IPS-NIHi11 (cell line): ENCODE measurements at regions not wholly inside any gene's neighbourhood (a gene's known extent, or its start where the extent isn't known, plus 50 kb on each side); places are given as distances from the start of the nearest gene placed in this dataset.
"Not testable (repeated sequence)": the region's sequence is repeated elsewhere in the genome, so short reads cannot be mapped to it uniquely, and the experiment has no call there.

Experiments
- DNase-seq: peaks from one replicate; pipeline ENCODE4 v3.0.0; 2012; ENCODE audit warnings: mixed read lengths, low spot score

DNA sequence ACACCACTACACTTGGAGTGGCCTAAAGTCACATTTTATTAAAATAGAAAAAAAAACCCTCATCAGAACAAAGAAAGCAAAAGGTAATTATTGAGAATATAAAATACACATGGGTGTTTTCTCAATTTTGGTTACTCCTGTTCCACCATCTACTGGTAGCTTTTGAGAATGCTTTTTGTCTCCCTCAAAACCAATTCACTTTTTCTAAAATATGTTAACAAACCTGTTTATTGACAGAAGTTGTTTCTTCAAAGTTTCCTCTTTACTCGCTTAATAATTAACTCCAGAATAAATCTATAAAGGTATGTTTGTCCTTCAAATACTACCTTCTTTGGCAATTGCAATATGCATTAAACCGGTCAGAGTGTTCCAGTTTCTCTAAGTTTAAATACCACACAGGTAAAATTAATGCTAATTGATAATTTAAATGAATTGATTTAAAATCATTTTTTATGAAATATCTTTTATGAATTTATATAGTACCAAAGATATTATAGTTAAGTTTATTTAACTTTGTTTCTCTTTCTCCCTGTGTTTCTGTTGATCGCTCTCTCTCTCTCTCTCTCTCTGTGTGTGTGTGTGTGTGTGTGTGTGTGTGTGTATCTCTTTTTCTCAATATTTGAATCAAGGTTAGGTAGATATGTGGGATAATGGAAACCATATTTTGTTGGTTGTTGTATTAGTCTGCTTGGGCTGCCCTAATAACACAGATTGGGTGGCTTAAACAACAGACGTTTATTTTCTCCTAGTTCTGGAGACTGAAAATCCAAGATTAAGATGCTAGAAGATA, 487.4 kb downstream of the PRDM9 start:
- no peak for DNase-seq

DNA sequence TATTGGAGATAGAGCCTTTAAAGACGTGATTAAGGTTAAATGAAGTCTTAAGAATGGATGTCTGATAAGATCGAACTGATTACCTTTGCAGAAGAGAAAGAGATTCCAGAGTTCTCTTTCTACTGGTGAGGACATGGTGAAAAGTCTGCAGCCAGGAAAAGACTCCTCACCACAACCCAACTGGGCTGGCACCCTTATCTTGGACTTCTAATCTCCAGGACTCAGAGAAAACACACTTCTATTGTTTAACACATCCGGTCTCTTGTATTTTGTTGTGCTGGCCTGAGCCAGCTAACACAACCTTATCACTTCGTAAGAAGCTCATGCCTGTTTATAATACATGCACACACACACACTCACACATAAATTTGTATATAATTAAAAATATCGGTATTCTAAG, 489.1 kb downstream of the PRDM9 start:
- no peak for DNase-seq

DNA sequence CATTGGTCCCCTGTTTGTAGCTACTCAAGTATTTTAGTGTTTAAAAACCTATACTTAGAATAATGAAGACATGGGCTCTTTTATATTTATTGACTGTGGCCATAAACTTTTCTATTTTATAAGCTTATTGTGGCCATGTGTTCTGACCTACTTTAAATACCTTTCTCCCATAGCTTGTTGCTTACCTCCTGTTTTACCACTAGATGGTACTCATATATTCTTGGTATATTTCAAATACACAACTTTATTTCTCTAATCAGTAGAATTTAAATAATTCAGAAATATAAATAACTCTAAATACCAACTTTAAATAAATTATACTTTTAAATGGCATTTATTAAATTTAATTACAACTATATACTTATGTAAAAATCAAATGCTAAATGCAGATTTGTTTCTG, 498.0 kb downstream of the PRDM9 start:
- no peak for DNase-seq

DNA sequence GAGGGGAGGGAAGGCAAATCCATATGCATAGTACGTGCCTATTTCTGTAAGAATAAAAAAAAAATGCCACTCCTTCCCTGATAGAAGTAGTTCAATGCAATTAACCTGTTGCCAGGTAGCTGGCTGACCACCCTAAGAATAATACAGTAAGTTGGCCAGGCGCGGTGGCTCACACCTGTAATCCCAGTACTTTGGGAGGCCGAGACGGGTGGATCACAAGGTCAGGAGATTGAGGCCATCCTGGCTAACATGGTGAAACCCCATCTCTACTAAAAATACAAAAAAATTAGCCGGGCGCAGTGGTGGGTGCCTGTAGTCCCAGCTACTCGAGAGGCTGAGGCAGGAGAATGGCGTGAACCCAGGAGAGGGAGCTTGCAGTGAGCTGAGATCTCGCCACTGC, 510.3 kb downstream of the PRDM9 start:
- DNase-seq, result not testable (repeated sequence)

DNA sequence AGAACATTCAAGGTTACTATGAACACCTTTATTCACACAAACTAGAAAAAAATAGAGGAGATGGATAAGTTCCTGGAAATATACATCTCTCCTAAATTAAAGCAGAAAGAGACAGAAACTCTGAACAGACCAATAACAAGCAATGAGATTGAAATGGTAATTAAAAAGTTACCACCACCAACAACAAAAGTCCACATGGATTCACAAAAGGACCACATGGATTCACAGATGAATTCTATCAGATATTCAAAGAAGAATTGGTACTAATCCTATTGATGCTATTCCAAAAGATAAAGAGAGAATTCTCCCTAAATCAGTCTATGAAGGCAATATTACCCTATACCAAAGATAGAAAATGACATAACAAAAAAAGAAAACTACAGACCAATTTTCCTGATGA, 518.9 kb downstream of the PRDM9 start:
- no peak for DNase-seq

DNA sequence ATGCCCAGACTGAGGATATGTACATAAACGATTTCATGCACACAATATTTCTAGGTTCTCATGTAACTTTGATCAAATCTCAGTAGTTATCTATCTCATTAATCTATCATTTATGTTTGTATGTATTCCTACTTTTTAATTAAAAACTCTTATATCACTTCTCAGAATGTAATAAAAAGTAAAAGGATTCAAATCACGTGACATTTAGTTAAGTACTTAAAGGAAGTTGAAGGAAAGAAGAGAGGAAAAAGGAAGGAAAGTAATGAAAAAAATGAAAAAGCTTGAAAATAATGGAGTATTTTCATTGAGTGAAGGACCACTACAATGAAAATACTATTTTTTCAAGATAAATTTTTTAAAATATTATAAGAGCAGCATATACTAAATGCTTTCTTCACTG, 535.3 kb downstream of the PRDM9 start:
- DNase-seq, result no peak

DNA sequence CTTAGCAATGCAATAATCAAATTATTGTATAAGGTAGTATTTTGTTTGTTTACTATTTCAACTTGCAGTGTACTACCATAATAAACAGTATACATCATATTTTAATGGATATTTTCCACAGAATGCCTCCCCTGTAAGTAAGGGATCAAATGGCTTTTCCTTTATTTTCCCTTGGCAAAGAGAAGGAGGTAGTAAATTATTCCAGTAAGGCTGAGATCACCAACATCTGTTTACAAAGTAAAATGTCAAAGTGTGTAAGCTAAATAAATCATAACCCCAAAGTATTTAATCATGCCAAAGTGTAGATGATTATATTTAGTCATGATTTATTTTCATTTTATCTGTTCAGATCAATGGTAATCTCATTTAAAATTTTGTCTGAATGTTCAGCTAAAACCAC, 537.6 kb downstream of the PRDM9 start:
- no peak for DNase-seq

DNA sequence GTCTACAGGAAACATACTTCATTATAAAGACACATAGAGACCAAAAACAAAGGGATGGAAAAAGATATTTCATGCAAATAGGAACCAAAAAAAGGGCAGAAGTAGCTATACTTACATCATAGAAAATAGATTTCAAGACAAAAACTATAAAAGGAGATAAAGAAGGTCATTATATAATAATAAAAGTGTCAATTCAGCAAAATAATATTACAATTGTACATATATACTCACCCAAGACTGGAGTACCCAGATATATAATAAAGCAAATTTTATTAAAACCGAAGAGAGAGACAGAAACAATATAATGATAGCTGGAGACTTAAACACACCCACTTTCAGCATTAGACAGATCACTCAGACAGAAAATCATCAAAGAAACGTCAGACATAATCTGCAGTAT, 546.3 kb downstream of the PRDM9 start:
- no peak for DNase-seq

DNA sequence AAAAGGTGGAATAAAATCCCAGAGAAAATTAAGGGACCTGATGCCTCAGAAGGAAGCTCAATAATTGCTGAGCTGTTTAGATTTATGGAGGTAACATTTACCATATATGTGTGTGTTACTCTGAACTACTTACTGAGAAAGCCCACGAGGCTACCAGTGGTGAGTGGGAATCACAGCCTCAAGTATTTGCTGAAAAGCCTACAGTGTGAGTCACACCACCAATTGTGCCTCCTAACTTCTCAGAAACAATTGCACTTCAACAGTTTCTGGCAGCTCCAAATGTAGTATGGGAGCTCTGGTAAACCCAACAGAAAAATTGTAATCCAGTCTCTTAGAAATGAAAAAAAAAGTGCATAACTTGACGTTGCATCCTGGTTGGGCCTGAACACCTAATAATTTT, 551.6 kb downstream of the PRDM9 start:
- DNase-seq, result no peak

DNA sequence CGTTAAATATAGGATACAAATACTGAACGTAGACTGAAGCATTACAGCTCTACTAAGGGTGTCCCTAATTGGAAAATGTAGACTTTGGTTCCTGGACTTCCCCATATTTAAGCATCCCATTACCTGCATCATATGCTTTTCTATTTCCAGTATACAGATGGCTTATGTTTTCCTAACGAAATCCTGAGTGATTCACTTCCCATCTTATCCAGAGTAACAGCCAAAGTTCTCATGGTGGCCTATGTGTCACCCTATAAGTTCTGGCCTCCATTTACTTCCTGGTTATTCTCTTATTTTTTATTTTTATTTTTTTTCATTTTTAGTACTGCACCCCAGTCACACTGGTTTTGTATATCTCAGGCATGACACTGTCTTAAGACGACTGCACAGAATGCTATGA, 552.3 kb downstream of the PRDM9 start:
- no peak for DNase-seq

DNA sequence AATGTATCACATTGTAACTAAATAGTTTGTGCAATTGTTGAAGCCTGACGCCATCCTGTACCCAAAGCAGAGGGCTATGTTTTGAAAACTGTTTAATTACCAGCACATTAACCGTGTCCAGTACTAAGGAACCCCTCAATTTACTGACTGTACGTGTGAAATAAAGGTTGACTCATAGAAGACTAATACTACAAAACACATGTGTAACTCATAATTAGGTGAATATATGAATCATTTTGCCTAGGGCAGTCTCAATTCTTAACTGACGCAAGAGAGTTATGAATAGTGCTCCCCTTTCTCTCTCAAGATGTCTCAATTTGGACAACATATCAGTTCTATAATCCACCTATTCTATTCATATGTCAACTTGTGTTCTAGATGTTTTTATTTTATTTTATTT, 558.4 kb downstream of the PRDM9 start:
- no peak for DNase-seq

DNA sequence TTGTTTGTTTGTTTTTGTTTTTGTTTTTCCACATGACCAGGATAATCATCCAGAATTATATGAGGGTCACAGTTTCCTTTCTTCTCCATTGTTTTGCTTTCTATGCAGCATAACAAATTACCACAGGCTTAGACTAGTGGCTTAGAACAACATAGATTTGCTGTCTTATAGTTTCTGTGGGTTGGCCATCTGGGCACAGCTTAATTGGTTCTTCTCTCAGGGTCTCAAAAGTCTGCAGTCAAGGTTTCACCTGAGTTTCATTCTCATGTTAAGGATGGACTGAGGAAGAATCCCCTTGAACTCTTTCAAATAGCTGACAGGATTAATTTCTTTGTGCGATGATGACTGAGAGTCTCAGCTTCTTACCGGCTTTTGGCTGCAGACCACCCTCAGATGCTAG, 559.8 kb downstream of the PRDM9 start:
- no peak for DNase-seq

DNA sequence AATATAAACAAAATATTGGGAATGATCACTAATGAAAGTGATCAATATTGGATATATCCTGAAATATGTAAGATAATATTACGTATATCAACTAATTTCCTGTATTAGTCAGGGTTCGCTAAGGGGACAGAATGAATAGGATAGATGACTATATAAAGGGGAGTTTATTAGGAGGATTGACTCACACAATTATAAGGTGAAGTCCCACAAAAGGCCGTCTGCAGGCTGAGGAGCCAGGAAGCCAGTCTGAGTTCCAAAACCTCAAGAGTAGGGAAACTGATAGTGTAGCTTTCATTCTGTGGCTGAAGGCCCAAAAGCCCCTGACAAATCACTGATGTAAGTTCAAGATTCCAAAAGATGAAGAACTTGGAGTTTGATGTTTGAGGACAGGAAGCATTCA, 561.1 kb downstream of the PRDM9 start:
- no peak for DNase-seq

DNA sequence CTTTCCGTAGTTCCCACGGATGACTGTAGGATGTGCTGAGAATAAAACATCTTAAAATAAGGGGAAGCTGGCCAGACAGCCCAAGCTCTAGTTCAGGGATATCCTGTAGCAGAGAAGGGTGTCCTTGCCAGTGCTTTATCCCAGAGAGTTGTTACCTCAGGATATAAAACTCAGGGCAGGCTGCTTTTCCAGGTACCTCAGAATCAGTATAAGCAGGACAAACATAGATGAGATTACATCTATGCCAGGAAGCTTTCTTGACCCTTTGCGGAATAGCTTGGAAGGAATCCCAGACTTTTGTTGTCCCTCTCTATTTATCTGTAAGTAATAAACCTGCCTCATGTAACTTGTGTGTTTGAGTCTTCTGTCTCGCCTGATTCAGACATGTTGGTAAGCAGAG, 565.7 kb downstream of the PRDM9 start:
- no peak for DNase-seq

DNA sequence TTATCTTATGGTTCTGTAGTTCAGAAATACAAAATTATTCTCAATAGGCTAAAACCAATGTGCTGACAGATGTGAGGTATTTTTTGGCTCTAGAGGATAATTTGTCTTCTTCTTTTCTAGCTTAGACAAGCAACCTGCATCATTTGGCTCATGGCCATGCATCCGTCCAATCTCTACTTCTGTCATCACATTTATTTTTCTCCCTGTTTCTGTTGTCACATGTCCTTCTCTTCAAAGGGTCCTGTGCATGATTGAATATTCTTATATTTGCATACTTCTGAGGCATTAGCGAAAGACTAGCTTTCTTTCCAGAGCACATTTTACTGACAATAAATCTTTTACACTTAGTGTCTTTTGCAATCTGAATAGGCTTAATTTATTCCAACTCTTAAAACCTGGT, 564.7 kb downstream of the CDH10 start:
- no peak for DNase-seq

DNA sequence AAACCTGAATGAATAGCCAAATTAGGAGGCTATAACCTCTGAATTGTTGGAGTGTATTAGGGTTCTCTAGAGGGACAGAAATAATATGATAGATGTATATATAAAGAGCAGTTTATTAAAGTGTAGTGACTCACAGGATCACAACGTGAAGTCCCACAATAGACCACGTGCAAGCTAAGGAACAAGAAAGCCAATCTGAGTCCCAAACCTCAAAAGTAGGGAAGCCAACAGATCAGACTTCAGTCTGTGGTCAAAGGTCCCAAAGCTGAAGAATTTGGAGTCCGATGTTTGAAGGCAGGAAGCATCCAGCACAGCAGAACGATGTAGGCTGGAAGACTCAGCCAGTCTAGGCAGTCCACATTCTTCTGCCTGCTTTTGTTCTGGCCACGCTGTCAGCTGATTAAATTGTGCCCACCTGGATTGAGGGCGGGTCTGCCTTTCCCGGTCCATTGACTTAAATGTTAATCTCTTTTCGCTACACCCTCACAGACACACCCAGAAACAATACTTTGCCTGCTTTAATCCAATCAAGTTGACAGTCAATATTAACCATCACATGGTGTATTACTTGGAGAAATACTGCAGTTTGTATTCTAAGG, 550.6 kb downstream of the CDH10 start:
- DNase-seq, result no peak

DNA sequence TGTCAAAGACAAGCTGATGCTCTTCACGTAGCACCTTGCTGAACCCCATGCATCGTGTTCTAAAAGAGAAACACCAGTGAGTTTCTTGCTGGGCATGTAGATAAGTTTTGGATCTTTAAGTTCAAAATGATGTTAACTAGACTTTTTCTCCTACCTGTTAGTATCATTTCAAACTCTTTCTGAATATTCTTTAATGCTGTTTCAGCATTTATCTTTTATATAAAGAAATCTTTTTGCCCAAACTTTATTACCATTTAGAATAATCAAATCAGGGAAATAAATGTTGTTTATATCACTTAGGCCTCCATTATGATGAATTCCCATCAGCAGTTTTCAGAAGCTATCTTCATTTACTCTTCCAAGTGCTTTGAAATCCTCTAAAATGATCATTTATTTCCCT, 542.8 kb downstream of the CDH10 start:
- DNase-seq, result no peak

DNA sequence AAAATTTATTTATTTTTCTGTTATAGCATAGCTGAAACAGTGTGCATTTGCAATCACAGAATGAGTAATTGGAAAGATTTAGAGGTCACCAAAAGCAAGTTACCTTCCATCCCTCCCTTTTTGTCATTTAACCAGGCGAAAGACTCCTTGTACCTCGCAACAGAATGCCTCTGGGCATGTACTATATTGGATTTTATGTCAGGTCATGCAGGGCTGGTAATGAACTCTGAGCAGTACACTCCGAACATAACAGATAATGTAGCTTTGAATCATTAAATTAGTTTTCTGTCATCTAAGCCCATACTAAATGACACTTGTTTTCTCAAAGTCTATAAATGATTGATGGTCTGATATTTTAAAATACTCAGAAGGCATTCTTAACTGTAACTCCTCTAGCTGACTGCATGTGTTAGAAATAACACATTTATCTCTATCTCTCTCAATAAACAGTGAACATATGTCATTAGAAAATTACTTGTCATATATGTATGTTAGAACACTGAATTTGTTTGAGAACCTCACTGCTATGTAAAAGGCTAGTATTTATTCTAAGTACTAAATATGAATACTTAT, 541.2 kb downstream of the CDH10 start:
- no peak for DNase-seq

DNA sequence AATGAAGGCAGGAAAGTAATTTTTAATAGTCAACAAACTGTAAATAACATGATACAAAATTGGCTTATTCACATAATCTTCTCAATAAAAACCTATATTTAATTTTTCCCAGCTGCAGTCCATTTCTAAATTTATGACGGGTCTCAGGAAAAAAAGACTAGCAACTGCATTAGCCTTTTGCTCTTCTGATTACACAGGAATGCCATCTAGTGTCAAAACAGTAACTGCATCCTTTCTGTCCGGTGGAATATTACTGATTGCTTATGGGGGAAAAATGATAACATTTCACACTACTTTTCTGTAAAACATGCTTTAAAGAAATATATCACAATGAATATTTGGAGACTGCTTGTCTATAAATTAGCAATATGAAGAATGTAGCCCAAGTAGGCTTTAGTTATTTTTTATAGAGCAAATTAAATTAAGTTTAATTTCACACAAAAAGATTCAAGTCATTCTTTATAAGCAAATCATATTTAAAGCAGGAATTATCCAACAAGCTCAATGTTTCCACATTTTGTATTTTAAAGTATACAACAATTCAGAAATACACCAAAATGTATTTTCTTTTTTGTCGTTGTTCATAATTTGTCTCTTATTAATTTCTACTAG, 534.7 kb downstream of the CDH10 start:
- peak; percentile 27 for DNase-seq

DNA sequence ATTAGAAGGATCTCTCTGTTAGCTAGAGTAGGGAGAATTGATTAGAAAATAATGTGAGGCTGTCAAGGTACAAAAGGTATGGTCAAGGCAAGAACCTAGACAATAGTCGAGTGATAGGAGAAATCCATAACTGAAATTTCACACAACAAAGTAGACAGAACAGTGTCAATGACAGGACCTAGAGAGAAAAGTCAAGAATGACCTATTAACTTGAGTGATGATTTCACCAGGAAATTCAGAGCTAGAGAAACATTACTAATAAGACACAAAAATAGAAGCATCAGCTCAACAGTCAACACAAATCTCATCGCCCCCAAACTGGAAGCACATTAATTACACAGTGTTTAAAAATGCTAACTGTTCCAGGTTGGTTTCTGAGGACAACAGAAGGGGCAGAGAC, 532.4 kb downstream of the CDH10 start:
- no peak for DNase-seq

DNA sequence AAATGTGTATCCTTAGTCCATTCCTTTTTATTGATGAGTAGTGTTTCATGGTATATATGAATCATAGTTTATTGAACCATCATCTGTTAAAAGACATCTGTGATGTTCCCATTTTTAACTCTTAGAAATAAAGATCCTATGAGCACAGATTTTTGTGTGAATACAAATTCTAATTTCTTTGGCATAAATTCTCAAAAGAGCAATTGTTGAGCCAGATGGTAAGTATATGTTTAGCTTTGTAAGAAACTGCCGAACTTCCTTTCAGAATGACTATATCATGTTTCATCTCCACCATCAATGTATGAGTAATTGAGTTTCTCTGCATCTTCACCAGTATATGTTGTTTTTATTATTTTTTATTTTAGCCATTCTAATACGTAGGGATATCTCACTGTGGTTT, 526.4 kb downstream of the CDH10 start:
- no peak for DNase-seq

DNA sequence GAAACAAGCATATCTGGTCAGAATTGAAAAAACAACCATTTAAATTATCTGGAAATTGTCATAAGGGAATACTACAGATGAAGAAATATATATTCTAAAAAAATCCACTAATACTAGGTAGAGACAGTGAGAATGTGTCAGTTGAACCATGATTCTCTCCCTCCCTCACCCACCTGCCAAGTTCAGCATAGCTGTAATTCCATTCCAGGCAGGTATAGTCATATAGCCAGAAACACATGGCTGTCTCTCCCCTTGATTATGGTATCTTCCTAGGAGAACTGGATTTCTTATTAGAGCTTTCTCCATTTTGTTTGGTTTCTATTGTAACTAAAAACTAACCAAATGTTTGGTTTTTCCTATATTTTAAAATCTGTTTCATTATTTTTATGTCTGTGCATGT, 509.2 kb downstream of the CDH10 start:
- no peak for DNase-seq

DNA sequence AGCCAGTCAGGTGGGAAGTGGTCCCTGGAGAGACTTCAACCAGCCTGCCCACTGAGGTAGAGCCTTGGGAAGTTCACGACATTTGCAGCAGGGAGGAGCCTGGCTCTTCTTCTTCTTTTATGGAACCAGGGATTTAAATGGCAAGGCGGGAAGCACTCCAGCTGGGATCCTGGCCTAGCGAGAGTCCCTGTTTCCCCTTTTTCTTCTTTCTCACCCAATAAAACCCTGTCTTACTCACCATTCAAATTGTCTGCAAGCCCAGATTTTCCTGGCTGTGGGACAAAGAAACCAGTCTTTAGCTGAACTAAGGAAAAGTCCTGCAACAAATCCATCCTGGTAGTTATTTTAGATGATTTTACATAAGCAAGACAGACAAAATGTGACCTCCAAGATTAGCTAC, 503.7 kb downstream of the CDH10 start:
- DNase-seq, result no peak
